Karpas-422 (cell line): ENCODE measurements at regions not wholly inside any gene's neighbourhood (a gene's known extent, or its start where the extent isn't known, plus 50 kb on each side); places are given as distances from the start of the nearest gene placed in this dataset.
"Not testable (repeated sequence)": the region's sequence is repeated elsewhere in the genome, so short reads cannot be mapped to it uniquely, and the experiment has no call there.

Experiments
- DNase-seq: peaks from one replicate; pipeline ENCODE4 v3.0.0-alpha.2; 2015
- H2AFZ ChIP-seq: fragments of 200-600 bp; sonication (generic); 2 replicates; pipeline ENCODE4 v1.6.1; 2014; ENCODE audit warnings: antibody characterized with exemption, low read length, mixed read lengths
- H3K27ac ChIP-seq: fragments of 200-600 bp; sonication (generic); 2 replicates; pipeline ENCODE4 v1.5.1; 2014; ENCODE audit warnings: mild to moderate bottlenecking, low read length, moderate library complexity
- H3K27me3 ChIP-seq: fragments of 200-600 bp; sonication (generic); 2 replicates; pipeline ENCODE4 v1.6.1; 2014; ENCODE audit warnings: low read length, mixed read lengths
- H3K36me3 ChIP-seq: fragments of 200-600 bp; sonication (generic); 2 replicates; pipeline ENCODE4 v1.6.1; 2014; ENCODE audit warnings: low read length, mixed read lengths; ENCODE audit not compliant: insufficient read depth
- H3K4me1 ChIP-seq: fragments of 200-600 bp; sonication (generic); 2 replicates; pipeline ENCODE4 v1.6.1; 2014; ENCODE audit warnings: mild to moderate bottlenecking, low read length, mixed read lengths
- H3K4me2 ChIP-seq: fragments of 200-600 bp; sonication (generic); 2 replicates; pipeline ENCODE4 v1.6.1; 2014; ENCODE audit warnings: low read length, low read depth, mild to moderate bottlenecking; ENCODE audit not compliant: poor library complexity, severe bottlenecking
- H3K4me3 ChIP-seq: fragments of 200-600 bp; sonication (generic); 2 replicates; pipeline ENCODE4 v1.5.1; 2014; ENCODE audit warnings: mild to moderate bottlenecking, antibody characterized with exemption, low read length, mixed read lengths
- H3K79me2 ChIP-seq: fragments of 200-600 bp; sonication (generic); 2 replicates; pipeline ENCODE4 v1.6.1; 2014; ENCODE audit warnings: mild to moderate bottlenecking, low read length, mixed read lengths
- H3K9ac ChIP-seq: fragments of 200-600 bp; sonication (generic); 2 replicates; pipeline ENCODE4 v1.6.0; 2014; ENCODE audit warnings: low read length
- H3K9me2 ChIP-seq: fragments of 200-600 bp; sonication (generic), shearing (Covaris generic); replicated peaks from 2 replicates; pipeline ENCODE4 v1.6.0; 2014; ENCODE audit warnings: mild to moderate bottlenecking, low read length, moderate library complexity; ENCODE audit not compliant: insufficient read depth
- H3K9me3 ChIP-seq: fragments of 300-700, 200-600 bp; sonication (generic); 2 replicates; pipeline ENCODE4 v1.6.1; 2014; ENCODE audit warnings: low read length, mixed read lengths
- H4K20me1 ChIP-seq: fragments of 200-600 bp; sonication (generic); 2 replicates; pipeline ENCODE4 v1.6.1; 2014; ENCODE audit warnings: mild to moderate bottlenecking, antibody characterized with exemption, low read length, low read depth; ENCODE audit not compliant: insufficient read depth

DNA sequence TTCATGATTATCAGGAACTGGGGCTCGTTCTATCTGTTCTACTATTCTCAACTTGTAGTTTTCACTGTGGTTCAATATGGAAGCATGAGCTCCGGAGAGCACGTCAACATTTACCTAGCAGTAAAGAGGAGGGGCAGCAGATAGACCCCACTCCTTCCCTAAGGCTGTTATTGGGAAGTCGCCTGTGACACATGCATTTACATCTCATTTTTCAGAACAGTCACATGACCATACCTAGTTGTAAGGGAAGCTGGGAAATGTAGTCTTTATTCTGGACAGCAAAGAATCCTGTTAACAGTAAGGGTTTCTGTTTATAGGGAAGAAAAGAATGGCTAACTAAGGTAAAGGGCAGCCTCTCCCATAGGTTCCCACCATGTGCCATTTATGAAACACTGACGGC, 158.3 kb downstream of the ZFP64 start:
- H3K4me1 ChIP-seq: no peaks in the 10 kb centered on the region
- DNase-seq: no peak
- no peak overlapping the region for H2AFZ ChIP-seq
- no peaks in the 10 kb centered on the region for H3K9me3 ChIP-seq
- no peaks in the 10 kb centered on the region for H3K27me3 ChIP-seq
- H4K20me1 ChIP-seq: no peaks in the 10 kb centered on the region
- H3K4me2 ChIP-seq: no peak overlapping the region
- H3K27ac ChIP-seq: no peak overlapping the region
- H3K9me2 ChIP-seq: no peaks in the 10 kb centered on the region
- no peak overlapping the region for H3K9ac ChIP-seq
- no peaks in the 10 kb centered on the region for H3K36me3 ChIP-seq
- no peak overlapping the region for H3K4me3 ChIP-seq
- H3K79me2 ChIP-seq: no peaks in the 10 kb centered on the region

DNA sequence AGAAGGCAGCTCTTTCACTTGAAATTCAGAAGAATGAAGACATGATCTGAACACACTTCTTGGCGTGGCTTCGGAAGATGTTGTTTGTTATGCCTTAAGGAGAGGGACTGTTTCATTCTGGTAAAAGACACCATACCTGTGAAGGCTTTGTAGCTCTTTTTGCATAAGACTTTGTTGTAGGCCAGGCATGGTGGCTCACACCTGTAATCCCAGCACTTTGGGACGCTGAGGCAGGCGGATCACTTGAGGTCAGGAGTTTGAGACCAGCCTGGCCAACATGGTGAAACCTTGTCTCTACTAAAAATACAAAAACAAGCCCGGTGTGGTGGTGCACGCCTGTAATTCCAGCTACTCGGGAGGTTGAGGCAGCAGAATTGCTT, 159.3 kb downstream of the ZFP64 start:
- not testable (repeated sequence) for H3K36me3 ChIP-seq, H3K79me2 ChIP-seq, DNase-seq, H4K20me1 ChIP-seq, H3K27ac ChIP-seq, H3K9me2 ChIP-seq, H3K27me3 ChIP-seq, H3K4me1 ChIP-seq, H3K4me2 ChIP-seq, H2AFZ ChIP-seq, H3K4me3 ChIP-seq, H3K9ac ChIP-seq, H3K9me3 ChIP-seq

DNA sequence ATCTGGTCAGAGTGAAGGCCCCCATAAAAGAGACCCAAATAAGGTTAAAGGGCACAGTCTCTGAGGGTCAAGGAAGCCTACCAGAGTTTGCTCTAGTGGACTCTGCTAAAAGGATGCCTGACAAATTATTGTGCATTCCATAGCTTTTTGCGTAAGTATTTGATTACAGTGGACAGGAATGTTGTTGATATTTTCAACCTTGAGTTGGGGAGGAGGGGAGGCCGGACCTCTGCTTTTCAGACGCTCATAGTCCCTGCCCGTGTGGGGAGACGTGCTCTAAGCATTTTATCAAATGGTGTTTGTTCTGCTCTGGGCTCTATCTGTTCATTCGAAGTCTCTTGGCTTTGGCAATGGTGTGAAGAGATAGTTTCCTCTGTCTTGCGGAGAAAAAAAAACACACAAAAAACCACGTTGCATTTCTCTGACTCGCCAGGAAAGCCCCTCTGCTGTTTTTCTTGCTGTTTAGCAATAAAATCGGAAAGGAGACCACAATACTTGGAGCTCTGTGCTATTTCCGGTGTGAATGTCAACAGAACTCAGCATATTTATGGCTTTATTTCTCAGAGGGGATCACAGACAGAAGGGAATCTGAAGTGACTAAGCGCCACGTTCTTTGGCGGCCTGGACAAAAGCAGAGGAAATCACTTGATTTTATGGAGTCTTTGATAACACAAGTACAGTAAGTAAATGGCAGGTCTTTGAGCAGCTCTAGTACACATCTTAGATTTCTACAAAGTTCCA, 159.8 kb downstream of the ZFP64 start:
- no peak for DNase-seq
- H4K20me1 ChIP-seq: no peaks in the 10 kb centered on the region
- H3K27ac ChIP-seq: no peak overlapping the region
- H3K36me3 ChIP-seq: no peaks in the 10 kb centered on the region
- no peaks in the 10 kb centered on the region for H3K9me2 ChIP-seq
- H3K4me3 ChIP-seq: no peak overlapping the region
- H3K4me1 ChIP-seq: no peaks in the 10 kb centered on the region
- no peak overlapping the region for H3K9ac ChIP-seq
- H3K79me2 ChIP-seq: no peaks in the 10 kb centered on the region
- H2AFZ ChIP-seq: no peak overlapping the region
- no peaks in the 10 kb centered on the region for H3K27me3 ChIP-seq
- no peaks in the 10 kb centered on the region for H3K9me3 ChIP-seq
- no peak overlapping the region for H3K4me2 ChIP-seq

DNA sequence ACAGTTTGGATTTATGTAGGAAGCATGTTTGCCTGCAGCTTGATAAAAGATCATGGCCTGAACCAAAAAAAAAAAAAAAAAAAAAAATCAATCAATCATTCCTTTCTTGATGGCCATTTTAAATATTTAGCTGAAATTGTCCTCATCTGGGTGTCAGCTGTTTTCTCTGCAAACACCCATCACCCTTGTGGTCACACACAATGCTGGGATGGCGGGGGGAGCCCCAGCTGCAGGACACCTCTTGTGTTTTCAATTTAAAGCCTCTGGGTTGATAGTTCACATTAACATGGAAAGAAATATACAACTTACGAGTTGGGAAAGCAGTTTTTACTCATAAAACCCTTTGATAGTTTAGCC, 160.4 kb downstream of the ZFP64 start:
- Histone ChIP-seq H3K4me1 (no peaks in the 10 kb centered on the region), H2AFZ (no peak overlapping the region), H3K9ac (no peak overlapping the region), H4K20me1 (no peaks in the 10 kb centered on the region), H3K27me3 (no peaks in the 10 kb centered on the region), H3K4me3 (no peak overlapping the region), H3K36me3 (no peaks in the 10 kb centered on the region), H3K79me2 (no peaks in the 10 kb centered on the region), H3K27ac (no peak overlapping the region), H3K9me2 (no peaks in the 10 kb centered on the region), H3K4me2 (no peak overlapping the region), H3K9me3 (no peaks in the 10 kb centered on the region)
- no peak for DNase-seq

DNA sequence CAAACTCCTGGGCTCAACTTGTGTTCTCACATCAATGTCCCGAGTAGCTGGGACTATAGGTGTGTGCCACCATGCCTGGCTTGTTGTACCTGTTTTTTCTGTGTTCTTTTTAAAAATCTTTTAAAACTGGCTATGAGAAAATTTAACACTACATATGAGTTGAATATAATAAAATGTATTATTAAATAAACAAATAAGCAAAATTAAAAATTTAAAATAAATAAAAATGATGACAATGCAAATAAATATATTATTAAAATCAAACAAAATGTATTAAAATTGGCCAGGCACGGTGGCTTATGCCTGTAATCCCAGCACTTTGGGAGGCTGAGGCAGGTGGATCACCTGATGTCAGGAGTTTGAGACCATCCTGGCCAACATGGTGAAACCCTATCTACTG, 162.4 kb downstream of the ZFP64 start:
- H3K4me1 ChIP-seq, DNase-seq, H3K4me3 ChIP-seq, H3K27ac ChIP-seq, H3K36me3 ChIP-seq, H4K20me1 ChIP-seq, H3K9me3 ChIP-seq, H3K79me2 ChIP-seq, H3K9ac ChIP-seq, H3K4me2 ChIP-seq, H2AFZ ChIP-seq, H3K27me3 ChIP-seq, H3K9me2 ChIP-seq: not testable (repeated sequence)

DNA sequence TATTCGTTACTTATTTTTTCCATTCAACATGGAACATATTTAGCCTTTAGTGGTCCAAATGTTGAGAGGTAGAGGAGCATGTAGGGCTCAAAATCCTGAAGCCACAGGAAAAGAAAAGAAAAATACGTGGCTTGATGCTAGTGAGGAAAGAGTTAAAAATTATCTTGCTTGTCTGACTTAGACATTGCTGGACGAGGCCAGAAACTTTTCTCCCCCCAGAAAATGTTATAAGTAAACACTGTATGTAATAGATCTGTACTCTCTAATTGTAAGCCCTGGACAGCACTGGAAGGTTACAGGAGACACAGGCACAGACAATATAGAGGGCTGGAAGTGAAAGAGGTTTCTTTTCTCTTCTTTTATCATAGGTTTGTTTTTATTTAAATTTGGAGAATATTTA, 165.6 kb downstream of the ZFP64 start:
- Histone ChIP-seq H3K9ac (no peak overlapping the region), H3K36me3 (no peaks in the 10 kb centered on the region), H3K9me2 (no peaks in the 10 kb centered on the region), H2AFZ (no peak overlapping the region), H3K4me2 (no peak overlapping the region), H3K27ac (no peak overlapping the region), H3K4me3 (no peak overlapping the region), H4K20me1 (no peaks in the 10 kb centered on the region), H3K9me3 (no peaks in the 10 kb centered on the region), H3K27me3 (no peaks in the 10 kb centered on the region), H3K79me2 (no peaks in the 10 kb centered on the region), H3K4me1 (no peaks in the 10 kb centered on the region)
- no peak for DNase-seq

DNA sequence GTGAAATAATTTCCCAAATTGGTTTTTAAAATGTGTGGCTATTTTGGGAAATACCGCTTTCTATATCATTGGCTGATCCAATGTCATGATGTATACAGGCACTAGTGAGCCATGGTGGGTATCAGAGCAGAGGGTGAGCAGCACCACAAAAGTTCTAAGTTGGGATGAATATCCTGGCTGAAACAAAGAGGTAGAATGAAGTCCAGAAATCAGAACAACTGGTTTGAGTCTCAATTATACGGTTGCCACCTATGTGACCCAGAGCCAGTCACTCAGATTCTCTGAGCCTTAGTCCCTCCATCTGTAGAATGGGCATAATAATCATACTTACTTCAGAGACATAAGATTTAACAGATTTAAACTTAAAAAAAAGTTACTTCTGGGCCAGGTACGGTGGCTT, 172.3 kb downstream of the ZFP64 start:
- Histone ChIP-seq H3K9me3 (no peaks in the 10 kb centered on the region), H3K27ac (no peak overlapping the region), H2AFZ (no peak overlapping the region), H3K36me3 (no peaks in the 10 kb centered on the region), H3K4me2 (no peak overlapping the region), H3K4me1 (no peaks in the 10 kb centered on the region), H3K9me2 (no peaks in the 10 kb centered on the region), H3K9ac (no peak overlapping the region), H3K79me2 (no peaks in the 10 kb centered on the region), H3K4me3 (no peak overlapping the region), H4K20me1 (no peaks in the 10 kb centered on the region), H3K27me3 (no peaks in the 10 kb centered on the region)
- DNase-seq: no peak

DNA sequence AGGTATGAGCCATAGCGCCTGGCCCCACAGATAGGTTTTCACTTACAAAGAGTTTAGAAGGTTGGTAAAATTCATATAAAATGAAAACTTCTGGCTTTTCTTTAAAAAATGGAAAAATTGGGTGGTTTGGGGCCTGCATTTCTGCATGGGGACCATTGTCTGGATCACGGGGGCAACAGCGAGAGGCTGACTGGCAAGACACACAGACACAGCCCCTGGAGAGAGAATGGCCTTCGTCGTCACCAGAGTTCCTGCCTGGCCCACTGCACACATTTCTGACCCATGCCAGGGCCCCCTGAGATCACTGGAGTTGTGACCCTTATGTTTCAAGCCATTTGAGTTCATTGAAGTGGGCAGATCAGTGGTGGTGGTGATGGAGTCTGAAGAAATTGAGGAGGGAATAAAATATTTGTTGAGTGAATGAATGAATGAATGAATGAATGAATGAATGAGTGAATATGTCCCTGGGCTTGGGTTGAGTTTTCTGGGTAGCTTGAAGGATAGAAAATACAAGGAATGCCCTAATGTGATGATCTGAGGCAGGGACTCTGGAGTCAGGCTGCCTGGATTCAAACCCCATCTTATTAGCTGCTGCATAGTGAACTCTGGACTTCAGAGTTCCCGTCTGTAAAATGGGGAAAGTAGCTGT, 173.8 kb downstream of the ZFP64 start:
- no peak for DNase-seq
- no peak overlapping the region for H3K4me2 ChIP-seq
- no peaks in the 10 kb centered on the region for H3K27me3 ChIP-seq

More for the DNA sequence above, 173.8 kb downstream of the ZFP64 start:
- no peak overlapping the region for H2AFZ ChIP-seq
- H4K20me1 ChIP-seq: no peaks in the 10 kb centered on the region
- H3K4me1 ChIP-seq: no peaks in the 10 kb centered on the region
- no peaks in the 10 kb centered on the region for H3K9me3 ChIP-seq
- no peak overlapping the region for H3K27ac ChIP-seq
- no peaks in the 10 kb centered on the region for H3K36me3 ChIP-seq
- H3K4me3 ChIP-seq: no peak overlapping the region
- H3K9ac ChIP-seq: no peak overlapping the region
- no peaks in the 10 kb centered on the region for H3K9me2 ChIP-seq
- H3K79me2 ChIP-seq: no peaks in the 10 kb centered on the region
